ENCODE measurements at regions not wholly inside any gene's neighbourhood (a gene's known extent, or its start where the extent isn't known, plus 50 kb on each side); places are given as distances from the start of the nearest gene placed in this dataset.
"Not testable (repeated sequence)": the region's sequence is repeated elsewhere in the genome, so short reads cannot be mapped to it uniquely, and the experiment has no call there.

- in situ Hi-C loops (cut with HindIII; ENCODE audit: low sequenced_read_pairs) = no loop called here
Observed at GRCh38 chr3:170679190-170679589, 93.3 kb upstream of the SLC7A14 start.

- in situ Hi-C loops (cut with HindIII; ENCODE audit: low sequenced_read_pairs) = no loop called here
Observed at GRCh38 chr3:170670504-170670903, 84.6 kb upstream of the SLC7A14 start.

GRCh38 chr3:170662986-170663385 lies 77.1 kb upstream of the SLC7A14 start:
- in situ Hi-C loops (cut with HindIII; ENCODE audit: low sequenced_read_pairs) = not testable (repeated sequence)

- in situ Hi-C loops (cut with HindIII; ENCODE audit: low sequenced_read_pairs) = no loop called here
Observed at GRCh38 chr3:170660139-170660538, 74.3 kb upstream of the SLC7A14 start.

GRCh38 chr3:170657312-170657711 lies 71.4 kb upstream of the SLC7A14 start:
- in situ Hi-C loops (cut with HindIII; ENCODE audit: low sequenced_read_pairs) = no loop called here

- in situ Hi-C loops (cut with HindIII; ENCODE audit: low sequenced_read_pairs) = no loop called here
Observed at GRCh38 chr3:170656284-170656683, 70.4 kb upstream of the SLC7A14 start.

- in situ Hi-C loops (cut with HindIII; ENCODE audit: low sequenced_read_pairs) = no loop called here
Observed at GRCh38 chr3:170653801-170654200, 67.9 kb upstream of the SLC7A14 start.

- in situ Hi-C loops (cut with HindIII; ENCODE audit: low sequenced_read_pairs) = no loop called here
Observed at GRCh38 chr3:170651260-170651845, 65.5 kb upstream of the SLC7A14 start.

- in situ Hi-C loops (cut with HindIII; ENCODE audit: low sequenced_read_pairs) = not testable (repeated sequence)
Observed at GRCh38 chr3:170650557-170650956, 64.7 kb upstream of the SLC7A14 start.

- in situ Hi-C loops (cut with HindIII; ENCODE audit: low sequenced_read_pairs) = no loop called here
Observed at GRCh38 chr3:170644711-170645110, 58.8 kb upstream of the SLC7A14 start.

GRCh38 chr3:170643831-170644230 lies 58.0 kb upstream of the SLC7A14 start:
- in situ Hi-C loops (cut with HindIII; ENCODE audit: low sequenced_read_pairs) = no loop called here

- in situ Hi-C loops (cut with HindIII; ENCODE audit: low sequenced_read_pairs) = no loop called here
Observed at GRCh38 chr3:170642882-170643601, 57.2 kb upstream of the SLC7A14 start.

- in situ Hi-C loops (cut with HindIII; ENCODE audit: low sequenced_read_pairs) = no loop called here
Observed at GRCh38 chr3:170641510-170642236, 55.8 kb upstream of the SLC7A14 start.

- in situ Hi-C loops (cut with HindIII; ENCODE audit: low sequenced_read_pairs) = no loop called here
Observed at GRCh38 chr3:170640737-170641171, 54.9 kb upstream of the SLC7A14 start.

- in situ Hi-C loops (cut with HindIII; ENCODE audit: low sequenced_read_pairs) = no loop called here
Observed at GRCh38 chr3:170638988-170639387, 53.1 kb upstream of the SLC7A14 start.

- in situ Hi-C loops (cut with HindIII; ENCODE audit: low sequenced_read_pairs) = no loop called here
Observed at GRCh38 chr3:170637306-170637705, 51.4 kb upstream of the SLC7A14 start.

- in situ Hi-C loops (cut with HindIII; ENCODE audit: low sequenced_read_pairs) = no loop called here
Observed at GRCh38 chr3:170636400-170636973, 50.6 kb upstream of the SLC7A14 start.
